GM21381 (cell line): ENCODE measurements at regions not wholly inside any gene's neighbourhood (a gene's known extent, or its start where the extent isn't known, plus 50 kb on each side); places are given as distances from the start of the nearest gene placed in this dataset.

Experiments
- ATAC-seq: cut with Tn5 transposase; IDR thresholded peaks from one replicate; pipeline ENCODE4 v1.9.1; 2021; ENCODE audit warnings: mild to moderate bottlenecking, moderate library complexity; ENCODE audit not compliant: unreplicated experiment

DNA sequence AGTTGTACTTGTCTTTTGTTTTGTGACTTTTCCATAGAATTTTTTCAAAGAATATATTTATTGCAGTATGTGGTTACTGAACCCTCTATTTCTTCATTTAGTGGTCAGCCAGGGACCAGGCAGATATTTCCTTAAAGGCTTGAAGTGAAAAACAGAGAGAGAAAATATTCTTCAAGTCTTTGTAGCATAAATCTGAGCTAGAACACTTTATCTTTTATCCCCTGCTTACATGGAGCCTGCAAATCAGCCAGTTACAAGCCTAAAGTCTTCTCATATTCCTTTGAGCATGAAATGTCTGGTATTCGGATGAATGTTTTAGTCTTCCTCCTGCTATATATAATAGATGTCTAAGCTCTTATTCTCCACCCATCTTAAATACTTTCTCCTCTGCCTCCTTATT lies 1557.5 kb upstream of the ACVR2A start:
- no peak for ATAC-seq

DNA sequence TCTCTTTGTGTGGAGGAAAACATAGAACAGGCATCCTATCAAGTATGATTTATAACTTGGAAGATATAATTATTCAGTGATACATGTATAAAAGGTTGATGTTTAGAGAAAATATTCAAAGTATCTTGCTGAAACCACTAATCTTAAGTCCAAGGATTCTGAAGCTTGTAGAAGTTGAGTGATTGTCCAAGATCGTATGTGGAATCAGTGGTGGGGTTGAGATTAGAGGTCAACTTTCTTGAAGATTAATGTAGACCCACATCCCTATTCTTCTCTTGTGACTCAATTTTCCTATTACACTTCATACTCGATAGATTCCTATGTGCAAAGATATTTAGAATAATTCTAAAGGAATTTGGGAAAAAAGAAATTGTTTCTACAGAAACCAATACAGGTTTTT lies 1565.9 kb upstream of the ACVR2A start:
- ATAC-seq = no peak

DNA sequence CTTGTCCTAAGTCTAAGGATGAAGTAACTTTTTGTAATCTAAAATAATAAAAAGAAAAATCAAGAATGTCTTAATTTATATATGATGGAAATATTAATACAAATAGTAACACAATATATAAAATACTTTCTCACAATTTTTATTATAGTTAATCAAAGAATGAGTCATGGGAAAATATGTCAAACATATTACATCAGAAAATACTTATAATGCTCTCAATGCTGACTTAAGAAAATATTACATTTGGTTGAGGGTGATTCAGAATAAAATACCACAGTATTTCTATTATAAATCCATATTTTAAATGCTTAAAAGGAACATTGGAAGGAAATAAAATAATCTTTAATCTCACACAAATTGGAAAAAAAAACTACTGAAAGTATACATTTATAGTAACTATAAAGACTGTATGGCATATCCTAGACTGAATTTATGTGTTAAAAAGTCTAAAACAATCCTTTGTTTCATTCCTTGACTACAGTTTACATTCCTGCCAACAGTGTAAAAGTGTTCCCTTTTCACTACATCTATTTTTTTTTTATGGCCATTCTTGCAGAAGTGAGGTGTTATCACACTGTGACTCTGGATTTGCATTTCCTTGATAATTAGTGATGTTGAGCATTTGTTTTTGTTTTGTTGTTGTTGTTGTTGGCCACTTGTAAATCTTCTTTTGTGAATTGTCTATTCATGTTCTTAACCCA lies 1573.5 kb upstream of the ACVR2A start:
- ATAC-seq = no peak

DNA sequence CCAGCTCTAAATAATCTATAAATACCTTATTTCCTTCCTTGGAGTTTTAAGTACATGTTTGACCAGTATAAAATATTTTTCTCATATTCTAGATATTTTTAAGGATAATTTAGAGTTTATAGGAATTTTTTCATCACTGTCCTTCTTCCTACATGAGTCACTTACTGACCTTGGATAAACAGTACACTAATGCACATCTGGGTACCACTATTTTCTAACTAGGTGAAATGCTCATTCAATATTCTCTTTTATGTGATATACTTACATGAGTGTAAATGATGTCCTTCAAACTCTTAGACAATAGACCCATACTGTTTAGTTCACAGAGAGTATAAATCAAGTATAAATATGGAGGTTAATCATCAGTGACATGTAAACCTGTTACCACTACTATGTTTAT lies 1574.2 kb upstream of the ACVR2A start:
- no peak for ATAC-seq

DNA sequence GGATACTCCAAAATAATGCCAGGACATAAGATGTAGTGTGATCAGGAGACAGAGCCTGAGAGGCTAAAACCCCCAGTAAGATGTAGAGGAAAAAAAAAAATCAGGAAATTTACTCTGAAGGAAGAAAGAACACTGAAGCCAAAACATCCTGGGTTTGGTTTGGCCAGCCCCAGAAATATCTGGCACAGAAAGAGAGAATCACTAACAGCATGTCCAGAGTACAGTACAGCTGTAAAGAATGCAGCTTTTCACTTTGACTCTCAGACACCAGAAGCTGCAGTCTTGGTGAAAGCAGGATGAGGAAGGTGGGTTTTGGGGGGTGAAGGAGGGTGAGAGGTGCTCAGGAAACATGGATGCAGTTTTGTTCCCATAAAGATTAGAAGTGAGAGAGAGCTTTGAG lies 1577.7 kb upstream of the ACVR2A start:
- no peak for ATAC-seq

DNA sequence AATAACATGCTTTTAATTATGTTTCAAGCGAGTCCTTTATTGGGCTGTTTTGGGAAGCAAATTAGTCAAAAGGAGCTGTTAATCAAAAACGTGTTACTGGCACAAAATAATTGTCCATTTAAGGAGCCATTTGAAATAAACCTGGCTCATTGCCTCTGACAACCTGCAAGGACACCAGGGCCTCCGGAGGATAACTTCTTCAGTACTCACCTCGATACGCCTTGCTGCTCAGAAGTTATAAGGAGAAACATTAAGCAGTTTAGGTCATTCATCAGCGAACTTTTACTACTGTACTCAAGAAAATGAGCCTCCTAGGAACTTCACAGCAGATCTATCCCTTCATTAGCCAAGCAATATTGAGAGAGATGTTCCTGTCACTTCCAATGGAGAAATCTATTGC lies 1579.2 kb upstream of the ACVR2A start:
- ATAC-seq = no peak

GRCh38 chr2:146262606-146263005 lies 1582.2 kb upstream of the ACVR2A start:
- no peak for ATAC-seq

- ATAC-seq = no peak
These were observed 1584.3 kb upstream of the ACVR2A start for GRCh38 chr2:146260551-146260950.

- ATAC-seq = no peak
These were observed 1585.0 kb upstream of the ACVR2A start for GRCh38 chr2:146259816-146260215.

GRCh38 chr2:146258071-146258470 lies 1586.8 kb upstream of the ACVR2A start:
- ATAC-seq = no peak

DNA sequence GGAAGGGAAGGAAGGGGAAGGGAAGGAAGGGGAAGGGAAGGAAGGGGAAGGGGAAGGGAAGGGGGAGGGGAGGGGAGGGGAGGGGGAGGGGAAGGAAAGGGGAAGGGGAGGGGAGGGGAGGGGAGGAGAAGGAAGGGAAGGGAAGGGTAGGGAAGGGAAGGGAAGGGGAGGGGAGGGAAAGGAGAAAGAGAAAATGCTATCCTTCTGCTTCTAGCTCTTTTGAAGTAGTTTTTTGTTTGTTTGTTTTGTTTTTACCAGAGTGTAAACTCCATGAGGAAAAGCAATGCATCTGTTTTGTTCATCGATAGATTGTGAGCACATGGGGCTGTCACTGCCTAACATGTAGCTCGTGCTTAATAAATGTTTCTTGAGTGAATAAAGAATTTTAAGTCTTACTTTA lies 1592.7 kb upstream of the ACVR2A start:
- ATAC-seq = no peak

DNA sequence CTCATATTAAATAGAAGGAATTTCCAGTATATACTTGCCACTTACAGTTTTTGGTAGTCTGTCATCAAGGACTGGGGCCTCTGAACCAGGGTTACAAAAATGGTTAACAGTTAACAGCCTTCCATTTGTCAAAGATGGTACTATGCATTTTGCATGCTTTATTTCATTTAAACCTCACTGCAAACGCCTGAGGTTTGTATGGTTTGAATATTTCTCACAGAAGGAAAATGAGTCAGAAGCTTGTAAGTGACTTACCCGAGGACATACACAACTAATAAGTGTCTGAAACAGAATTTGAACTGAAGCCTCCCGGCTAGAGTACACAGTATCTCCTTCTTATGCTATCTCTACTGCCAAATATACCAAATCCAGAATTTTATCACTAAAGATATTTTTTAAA lies 1593.5 kb upstream of the ACVR2A start:
- no peak for ATAC-seq

GRCh38 chr2:146246736-146247523 lies 1597.9 kb upstream of the ACVR2A start:
- ATAC-seq = no peak

DNA sequence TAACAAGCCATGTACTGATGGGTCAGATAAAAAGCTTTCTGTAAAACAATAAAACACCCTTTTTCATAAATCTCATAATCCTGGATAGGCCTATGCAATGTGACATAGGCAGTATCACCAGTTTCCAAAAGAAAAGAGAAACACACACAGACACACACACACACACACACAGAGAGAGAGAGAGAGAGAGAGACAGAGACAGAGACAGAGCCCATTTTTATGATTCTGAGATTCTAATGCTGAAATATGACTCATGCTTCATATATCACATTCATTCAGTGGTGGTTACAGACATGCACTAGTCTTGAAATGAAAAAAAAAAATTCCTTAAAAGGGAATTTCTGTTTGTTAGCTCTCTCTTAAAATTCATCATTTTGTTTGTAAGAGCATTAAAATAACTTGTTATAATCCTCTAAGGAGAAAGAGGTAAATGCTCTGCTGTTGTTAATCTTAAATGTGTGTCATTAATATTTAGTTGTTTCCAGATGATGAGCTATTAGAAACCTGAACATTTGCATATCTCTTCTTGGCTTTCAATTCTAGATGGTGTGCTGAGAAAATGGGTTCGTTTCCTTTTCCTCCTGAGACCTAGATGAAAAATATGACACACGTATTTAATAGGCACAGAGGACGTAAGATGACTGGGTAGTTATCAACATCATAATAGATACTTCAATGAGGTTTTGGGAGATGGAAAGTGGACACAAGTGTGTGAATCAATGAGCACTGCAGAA lies 1598.7 kb upstream of the ACVR2A start:
- ATAC-seq = no peak

DNA sequence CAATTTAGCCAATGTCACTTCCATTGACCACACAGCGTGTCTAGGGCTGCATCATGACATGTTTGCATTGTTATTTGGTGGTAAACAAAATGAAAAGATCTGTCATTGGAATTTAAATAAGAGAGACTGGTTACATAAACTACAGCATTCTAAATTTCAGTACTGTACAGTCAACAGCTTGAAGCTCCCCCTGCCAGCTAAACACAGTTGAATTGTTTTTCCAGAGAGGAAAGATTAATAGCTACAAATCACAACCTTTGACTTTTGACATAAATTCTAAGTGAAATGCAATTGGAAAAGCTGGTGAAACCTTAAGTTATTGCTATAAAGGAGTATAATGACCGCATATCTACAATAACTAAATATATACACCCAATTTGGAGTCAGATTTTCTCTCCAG lies 1600.0 kb upstream of the ACVR2A start:
- ATAC-seq = no peak

- no peak for ATAC-seq
These were observed 1600.7 kb upstream of the ACVR2A start for GRCh38 chr2:146244131-146244530.

DNA sequence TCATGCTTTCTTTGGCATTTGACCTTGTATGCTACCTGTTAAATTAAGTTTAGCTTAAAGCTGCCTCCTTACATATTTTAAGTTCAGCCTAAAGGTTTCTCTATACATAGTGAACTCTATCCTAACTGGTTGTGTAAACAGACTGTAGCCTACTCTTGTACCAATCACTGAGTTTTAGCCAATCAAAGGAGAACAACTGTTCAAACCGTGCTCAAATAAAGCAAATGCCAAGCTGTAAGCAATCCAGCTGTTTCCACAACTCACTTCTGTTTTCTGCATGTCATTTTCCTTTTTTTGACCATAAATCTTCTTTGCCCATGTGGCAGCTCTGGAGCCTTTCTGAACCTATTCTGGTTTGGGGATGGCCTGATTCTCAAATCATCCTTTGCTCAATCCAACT lies 1603.8 kb upstream of the ACVR2A start:
- no peak for ATAC-seq

DNA sequence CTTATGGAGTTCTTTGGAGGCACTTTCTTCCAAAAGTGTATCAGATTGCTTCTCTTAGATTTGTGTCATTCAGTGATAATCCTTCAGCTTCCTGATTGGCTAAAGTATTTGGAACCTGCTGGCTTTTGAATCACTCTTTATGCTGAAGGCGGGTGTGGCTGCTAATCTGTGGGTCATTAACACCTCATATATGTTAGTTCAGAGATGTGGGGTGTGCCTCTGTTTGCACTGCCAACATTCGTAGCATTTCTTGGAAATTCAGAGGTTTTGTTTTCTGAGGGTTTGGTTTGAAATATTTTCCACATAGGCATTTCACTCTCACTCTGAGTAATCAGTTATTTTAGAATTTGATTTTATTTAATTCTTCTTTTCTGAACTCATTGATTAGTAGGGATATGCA lies 1604.4 kb upstream of the ACVR2A start:
- no peak for ATAC-seq

- ATAC-seq = no peak
These were observed 1605.3 kb upstream of the ACVR2A start for GRCh38 chr2:146239392-146240135.

- no peak for ATAC-seq
These were observed 1606.4 kb upstream of the ACVR2A start for GRCh38 chr2:146238254-146238966.

DNA sequence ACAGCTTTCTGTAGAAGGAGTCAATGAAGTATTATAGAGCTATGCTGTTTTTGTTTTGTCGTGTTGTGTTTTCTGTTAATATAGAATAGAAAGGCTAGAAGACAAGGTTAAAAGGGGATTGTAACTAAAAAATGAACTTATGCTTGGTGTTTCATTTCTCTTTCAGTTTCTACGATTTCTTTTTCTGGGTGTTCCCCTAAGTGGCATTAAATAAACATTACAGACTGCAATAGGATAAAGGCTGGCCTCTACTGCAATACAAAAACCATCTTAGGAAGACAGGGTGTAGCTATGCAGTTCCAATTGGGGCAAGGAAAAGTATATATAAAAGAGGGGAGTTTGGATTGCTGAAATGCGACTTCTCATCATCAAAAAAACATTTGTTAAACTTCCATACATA lies 1609.7 kb upstream of the ACVR2A start:
- ATAC-seq = no peak
